Lung (tissue), 11 donors: ENCODE measurements at regions not wholly inside any gene's neighbourhood (a gene's known extent, or its start where the extent isn't known, plus 50 kb on each side); places are given as distances from the start of the nearest gene placed in this dataset.

Source experiments
- ATAC-seq: fragments of 200-7000 bp; cut with Tn5 transposase; one replicate; pipeline ENCODE4 v1.9.1; 2020; ENCODE audit warnings: moderate number of reproducible peaks; ENCODE audit not compliant: insufficient read depth, low FRiP score
- DNase-seq, 3 donors: peaks; one replicate each; pipeline ENCODE4 v3.0.0-alpha.2; 2013 to 2017
- H3K27ac ChIP-seq, 2 donors: one replicate each; pipeline ENCODE4 v1.5.1; 2013; ENCODE audit warnings: mild to moderate bottlenecking in 2 of 2, moderate library complexity in 2 of 2, control low read depth in 1 of 2, inconsistent platforms in 1 of 2, low read depth in 1 of 2, low read length in 1 of 2
- H3K27me3 ChIP-seq, 3 donors: one replicate each; pipeline ENCODE4 v1.5.1; 2013; ENCODE audit warnings: low read length in 2 of 3; ENCODE audit not compliant: control insufficient read depth in 3 of 3, insufficient read depth in 3 of 3
- H3K36me3 ChIP-seq, 4 donors: one replicate each; pipeline ENCODE4 v1.5.1; 2013; ENCODE audit warnings: low read length in 4 of 4, mild to moderate bottlenecking in 1 of 4, moderate library complexity in 1 of 4; ENCODE audit not compliant: control insufficient read depth in 4 of 4, insufficient read depth in 4 of 4
- H3K4me1 ChIP-seq, 5 donors: one replicate each; pipeline ENCODE4 v1.5.1; 2013; ENCODE audit warnings: low read length in 5 of 5, mild to moderate bottlenecking in 2 of 5, moderate library complexity in 1 of 5; ENCODE audit not compliant: control insufficient read depth in 5 of 5, insufficient read depth in 5 of 5
- H3K4me3 ChIP-seq: one replicate; pipeline ENCODE4 v1.5.1; 2013; ENCODE audit warnings: mild to moderate bottlenecking, control low read depth, moderate library complexity
- H3K9ac ChIP-seq, 2 donors: one replicate each; pipeline ENCODE4 v1.5.1; 2013; ENCODE audit warnings: low read length in 2 of 2, control low read depth in 1 of 2; ENCODE audit not compliant: insufficient read depth in 1 of 2
- H3K9me3 ChIP-seq, 4 donors: one replicate each; pipeline ENCODE4 v1.5.1; 2013; ENCODE audit warnings: low read length in 3 of 4, mild to moderate bottlenecking in 1 of 4, moderate library complexity in 1 of 4; ENCODE audit not compliant: control insufficient read depth in 4 of 4, insufficient read depth in 3 of 4
- WGBS, 2 donors: extraction: QIAGEN DNeasy Blood & Tissue Kit; methylation state at CpG; one replicate each; pipeline ENCODE4 v1.1.7; 2013; 5-methylcytosine and 5-hydroxymethylcytosine counted together
- TF ChIP-seq, protein P1 (sequence below): IDR thresholded peaks from 2 replicates; pipeline ENCODE4 v1.5.1; 2012; ENCODE audit warnings: mild to moderate bottlenecking; ENCODE audit errors: control extremely low read depth, extremely low read depth
- donor health status: control.
- donor health status: control.
- donor health status: Bipolar disorder and iron deficiency.
- donor health status: healthy.
- donor health status: DM: yes; HTN: yes; CAD: no.

DNA sequence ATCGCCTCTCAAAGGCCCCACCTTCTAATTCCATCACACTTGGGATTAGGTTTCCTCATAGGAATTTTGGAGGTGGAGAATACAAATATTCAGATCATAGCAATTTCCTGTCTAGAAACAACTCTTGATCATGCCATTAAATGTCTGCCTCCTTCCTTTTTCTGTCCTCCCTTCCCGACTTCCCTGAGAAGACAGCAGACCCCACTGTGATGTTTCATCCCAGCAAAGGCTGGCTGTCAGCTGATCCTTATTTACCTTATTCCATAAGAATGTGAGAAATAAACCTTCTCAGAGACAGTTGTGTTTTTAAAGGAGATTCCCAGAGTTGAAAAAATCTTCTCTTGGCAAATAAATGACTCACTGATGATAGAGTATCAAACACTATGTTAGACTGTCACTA lies 133.9 kb downstream of the TDRD15 start:
- no peak for ATAC-seq
- H3K9me3 ChIP-seq: no peaks in the 10 kb centered on the region
- no peaks in the 10 kb centered on the region for H3K27me3 ChIP-seq
- H3K4me1 ChIP-seq: no peaks in the 10 kb centered on the region
- TF ChIP-seq, protein P1, sequence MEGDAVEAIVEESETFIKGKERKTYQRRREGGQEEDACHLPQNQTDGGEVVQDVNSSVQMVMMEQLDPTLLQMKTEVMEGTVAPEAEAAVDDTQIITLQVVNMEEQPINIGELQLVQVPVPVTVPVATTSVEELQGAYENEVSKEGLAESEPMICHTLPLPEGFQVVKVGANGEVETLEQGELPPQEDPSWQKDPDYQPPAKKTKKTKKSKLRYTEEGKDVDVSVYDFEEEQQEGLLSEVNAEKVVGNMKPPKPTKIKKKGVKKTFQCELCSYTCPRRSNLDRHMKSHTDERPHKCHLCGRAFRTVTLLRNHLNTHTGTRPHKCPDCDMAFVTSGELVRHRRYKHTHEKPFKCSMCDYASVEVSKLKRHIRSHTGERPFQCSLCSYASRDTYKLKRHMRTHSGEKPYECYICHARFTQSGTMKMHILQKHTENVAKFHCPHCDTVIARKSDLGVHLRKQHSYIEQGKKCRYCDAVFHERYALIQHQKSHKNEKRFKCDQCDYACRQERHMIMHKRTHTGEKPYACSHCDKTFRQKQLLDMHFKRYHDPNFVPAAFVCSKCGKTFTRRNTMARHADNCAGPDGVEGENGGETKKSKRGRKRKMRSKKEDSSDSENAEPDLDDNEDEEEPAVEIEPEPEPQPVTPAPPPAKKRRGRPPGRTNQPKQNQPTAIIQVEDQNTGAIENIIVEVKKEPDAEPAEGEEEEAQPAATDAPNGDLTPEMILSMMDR: no peak
- WGBS, 2 donors: 78 to 88% methylated on average over 2 of the region's 2 CpGs
- DNase-seq: no peak
- H3K4me3 ChIP-seq: no peak overlapping the region
- H3K36me3 ChIP-seq: no peaks in the 10 kb centered on the region
- H3K9ac ChIP-seq: no peak overlapping the region
- no peak overlapping the region for H3K27ac ChIP-seq

DNA sequence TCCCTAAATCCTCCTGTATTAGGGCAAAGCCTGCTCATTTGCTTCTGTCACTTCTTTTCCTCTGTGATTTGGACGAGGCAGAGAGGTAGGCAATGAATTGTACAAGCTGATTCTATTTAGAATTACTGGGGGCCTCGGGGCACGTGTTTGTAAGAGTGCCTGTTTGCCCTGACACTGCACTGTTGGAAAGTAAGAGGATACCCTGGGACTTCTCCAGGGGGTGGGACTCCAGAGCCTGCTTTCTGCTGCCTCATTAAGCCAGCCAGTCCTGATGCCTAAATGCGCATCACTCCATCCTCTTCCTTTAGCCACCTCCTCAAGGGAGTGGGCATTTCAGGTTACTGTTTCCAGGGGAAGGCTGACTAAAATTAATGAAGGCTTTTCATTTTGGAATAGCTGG lies 134.3 kb downstream of the TDRD15 start:
- Histone ChIP-seq H3K4me1 (no peaks in the 10 kb centered on the region), H3K27ac (no peak overlapping the region), H3K9me3 (no peaks in the 10 kb centered on the region), H3K27me3 (peaks cover 0 to 3% (median 0%) of the 10 kb centered on the region in 3 donors), H3K4me3 (no peak overlapping the region), H3K36me3 (no peaks in the 10 kb centered on the region), H3K9ac (no peak overlapping the region)
- no peak for ATAC-seq
- TF ChIP-seq, protein P1: no peak
- WGBS, 2 donors: 66 to 75% methylated on average over 4 of the region's 4 CpGs
- no peak for DNase-seq

GRCh38 chr2:21260311-21260710 lies 136.5 kb downstream of the TDRD15 start:
- WGBS, 2 donors: 91 to 93% methylated on average over 3 of the region's 3 CpGs
- ATAC-seq: no peak
- Histone ChIP-seq H3K4me3 (no peak overlapping the region), H3K36me3 (no peaks in the 10 kb centered on the region), H3K27ac (no peak overlapping the region), H3K4me1 (no peaks in the 10 kb centered on the region), H3K9ac (no peak overlapping the region), H3K9me3 (no peaks in the 10 kb centered on the region), H3K27me3 (peaks cover 0 to 3% (median 0%) of the 10 kb centered on the region in 3 donors)
- DNase-seq: no peak
- TF ChIP-seq, protein P1: no peak

DNA sequence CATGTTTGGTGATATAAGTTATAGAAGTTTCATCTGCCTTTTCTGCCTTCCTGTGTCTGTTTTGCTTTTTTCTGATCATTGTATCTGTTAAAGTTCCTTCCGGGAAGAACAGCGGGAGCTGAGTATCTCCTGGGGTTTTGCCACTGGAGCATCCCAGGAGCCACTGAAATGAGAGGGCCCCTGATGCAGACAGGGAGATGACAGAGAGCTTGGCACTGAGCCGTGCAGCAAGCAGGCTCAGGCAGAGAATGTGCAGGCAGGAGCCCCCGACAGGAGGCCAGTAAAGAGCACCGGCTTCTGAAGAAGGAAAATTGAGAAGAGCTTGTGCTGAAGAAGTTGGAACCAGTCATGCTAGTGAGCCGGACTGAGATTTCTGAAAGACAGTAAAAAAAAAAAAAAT lies 137.8 kb downstream of the TDRD15 start:
- H3K4me1 ChIP-seq: no peaks in the 10 kb centered on the region
- peaks cover 0 to 3% (median 0%) of the 10 kb centered on the region in 3 donors for H3K27me3 ChIP-seq
- no peak overlapping the region for H3K27ac ChIP-seq
- TF ChIP-seq, protein P1: no peak
- H3K4me3 ChIP-seq: no peak overlapping the region
- no peaks in the 10 kb centered on the region for H3K9me3 ChIP-seq
- ATAC-seq (peak; percentile 17), DNase-seq (no peak)
- no peak overlapping the region for H3K9ac ChIP-seq
- 70 to 78% methylated on average over 6 of the region's 6 CpGs for WGBS, 2 donors
- no peaks in the 10 kb centered on the region for H3K36me3 ChIP-seq
